ENCODE measurements at regions not wholly inside any gene's neighbourhood (a gene's known extent, or its start where the extent isn't known, plus 50 kb on each side); places are given as distances from the start of the nearest gene placed in this dataset.

GRCh38 chr7:13352677-13353076 lies 636.8 kb downstream of the ETV1 start:
- Histone ChIP-seq H3K27ac (no peak overlapping the region), H3K4me1 (no peaks in the 10 kb centered on the region), H3K9me3 (no peaks in the 10 kb centered on the region), H3K36me3 (no peaks in the 10 kb centered on the region), H3K4me3 (no peak overlapping the region), H3K27me3 (no peaks in the 10 kb centered on the region)
- ATAC-seq, result no peak
- DNase-seq, result no peak
- intact Hi-C loops (cut with DNase I), result no loop called here
- TF ChIP-seq CTCF (IDR thresholded peaks at IDR 0.05), result no peak

GRCh38 chr7:13359656-13360055 lies 629.8 kb downstream of the ETV1 start:
- intact Hi-C loops (cut with DNase I), result no loop called here
- DNase-seq, result no peak
- ATAC-seq, result no peak
- H3K27ac ChIP-seq, result no peak overlapping the region
- H3K36me3 ChIP-seq, result no peaks in the 10 kb centered on the region
- H3K9me3 ChIP-seq, result no peaks in the 10 kb centered on the region
- H3K4me1 ChIP-seq, result no peaks in the 10 kb centered on the region
- H3K27me3 ChIP-seq, result no peaks in the 10 kb centered on the region
- no peak for TF ChIP-seq CTCF (IDR thresholded peaks at IDR 0.05)
- no peak overlapping the region for H3K4me3 ChIP-seq

- no peak overlapping the region for H3K4me3 ChIP-seq
- no peaks in the 10 kb centered on the region for H3K36me3 ChIP-seq
- no peak overlapping the region for H3K27ac ChIP-seq
- DNase-seq (no peak), ATAC-seq (no peak)
- H3K9me3 ChIP-seq, result no peaks in the 10 kb centered on the region
- intact Hi-C loops (cut with DNase I), result no loop called here
- H3K27me3 ChIP-seq, result no peaks in the 10 kb centered on the region
- TF ChIP-seq CTCF (IDR thresholded peaks at IDR 0.05), result no peak
- H3K4me1 ChIP-seq, result no peaks in the 10 kb centered on the region
Observed at GRCh38 chr7:13386741-13387140, 602.7 kb downstream of the ETV1 start.

- H3K36me3 ChIP-seq, result no peaks in the 10 kb centered on the region
- H3K27ac ChIP-seq, result no peak overlapping the region
- H3K4me1 ChIP-seq, result no peaks in the 10 kb centered on the region
- intact Hi-C loops (cut with DNase I), result no loop called here
- H3K9me3 ChIP-seq, result no peaks in the 10 kb centered on the region
- DNase-seq, result no peak
- no peak for ATAC-seq
- no peaks in the 10 kb centered on the region for H3K27me3 ChIP-seq
- H3K4me3 ChIP-seq, result no peak overlapping the region
- TF ChIP-seq CTCF (IDR thresholded peaks at IDR 0.05), result no peak
Observed at GRCh38 chr7:13407911-13408310, 581.6 kb downstream of the ETV1 start.

- TF ChIP-seq CTCF (IDR thresholded peaks at IDR 0.05), result no peak
- intact Hi-C loops (cut with DNase I), result no loop called here
- ATAC-seq, result no peak
Observed at GRCh38 chr7:13411151-13411550, 578.3 kb downstream of the ETV1 start.

GRCh38 chr7:13411636-13412035 lies 577.8 kb downstream of the ETV1 start:
- Histone ChIP-seq H3K36me3 (no peaks in the 10 kb centered on the region), H3K9me3 (no peaks in the 10 kb centered on the region), H3K4me1 (no peaks in the 10 kb centered on the region), H3K27me3 (no peaks in the 10 kb centered on the region), H3K27ac (no peak overlapping the region), H3K4me3 (no peak overlapping the region)
- no peak for ATAC-seq
- intact Hi-C loops (cut with DNase I), result no loop called here
- DNase-seq, result no peak
- no peak for TF ChIP-seq CTCF (IDR thresholded peaks at IDR 0.05)

More at GRCh38 chr7:13411151-13411550, 578.3 kb downstream of the ETV1 start:
- Histone ChIP-seq H3K4me3 (no peak overlapping the region), H3K9me3 (no peaks in the 10 kb centered on the region), H3K27ac (no peak overlapping the region), H3K4me1 (no peaks in the 10 kb centered on the region), H3K27me3 (no peaks in the 10 kb centered on the region), H3K36me3 (no peaks in the 10 kb centered on the region)
- no peak for DNase-seq

Data from upper lobe of right lung (tissue), 1 donor.